Liver (tissue), 3 donors: ENCODE measurements at regions not wholly inside any gene's neighbourhood (a gene's known extent, or its start where the extent isn't known, plus 50 kb on each side); places are given as distances from the start of the nearest gene placed in this dataset.

Experiments
- EGR1 ChIP-seq, 2 donors: IDR thresholded peaks; 2 replicates each; pipeline ENCODE4 v1.6.1; 2016 to 2018; ENCODE audit warnings: antibody characterized with exemption in 2 of 2, low read depth in 2 of 2
- FOXA1 ChIP-seq: IDR thresholded peaks from 2 replicates; pipeline ENCODE4 v1.6.1; 2016; ENCODE audit warnings: antibody characterized with exemption
- GABPA ChIP-seq, 2 donors: IDR thresholded peaks in 1 of 2; conservative IDR thresholded peaks in 1 of 2; 2 replicates each; pipeline ENCODE4 v1.6.1; 2016; ENCODE audit warnings: antibody characterized with exemption in 2 of 2, mild to moderate bottlenecking in 1 of 2, moderate library complexity in 1 of 2
- JUND ChIP-seq, 2 donors: IDR thresholded peaks; 2 replicates each; pipeline ENCODE4 v1.6.1; 2016; ENCODE audit warnings: antibody characterized with exemption in 2 of 2
- NR2F2 ChIP-seq: IDR thresholded peaks from 2 replicates; pipeline ENCODE4 v1.6.1; 2016; ENCODE audit warnings: antibody characterized with exemption
- RAD21 ChIP-seq, 2 donors: IDR thresholded peaks; 2 replicates each; pipeline ENCODE4 v1.6.1; 2016; ENCODE audit warnings: antibody characterized with exemption in 2 of 2, mild to moderate bottlenecking in 2 of 2
- RXRA ChIP-seq, 2 donors: IDR thresholded peaks; 2 replicates each; pipeline ENCODE4 v1.6.1; 2017 to 2018; ENCODE audit warnings: antibody characterized with exemption in 2 of 2, mild to moderate bottlenecking in 1 of 2
- SP1 ChIP-seq: IDR thresholded peaks from 2 replicates; pipeline ENCODE4 v1.6.1; 2018; ENCODE audit warnings: antibody characterized with exemption, mild to moderate bottlenecking
- TAF1 ChIP-seq: conservative IDR thresholded peaks from 2 replicates; pipeline ENCODE4 v1.6.1; 2016; ENCODE audit warnings: antibody characterized with exemption, mild to moderate bottlenecking
- YY1 ChIP-seq: IDR thresholded peaks from 2 replicates; pipeline ENCODE4 v1.6.1; 2016; ENCODE audit warnings: antibody characterized with exemption, mild to moderate bottlenecking
- TF ChIP-seq, protein P1 (sequence below): fragments of 150-350 bp; IDR thresholded peaks from 2 replicates; pipeline ENCODE4 v1.5.1; 2017; ENCODE audit warnings: improper control_type of control experiment, low read depth, low read length; ENCODE audit not compliant: missing input control
- TF ChIP-seq, protein P2 (sequence below): IDR thresholded peaks from 2 replicates; pipeline ENCODE4 v1.6.1; 2016; ENCODE audit warnings: antibody characterized with exemption
- TF ChIP-seq, protein P3 (sequence below): IDR thresholded peaks from 2 replicates; pipeline ENCODE4 v1.6.1; 2016; ENCODE audit warnings: antibody characterized with exemption, mild to moderate bottlenecking
- TF ChIP-seq, protein P4 (sequence below): IDR thresholded peaks from 2 replicates; pipeline ENCODE4 v1.6.1; 2016; ENCODE audit warnings: antibody characterized with exemption
- donor health status: healthy.
- donor health status: healthy.

DNA sequence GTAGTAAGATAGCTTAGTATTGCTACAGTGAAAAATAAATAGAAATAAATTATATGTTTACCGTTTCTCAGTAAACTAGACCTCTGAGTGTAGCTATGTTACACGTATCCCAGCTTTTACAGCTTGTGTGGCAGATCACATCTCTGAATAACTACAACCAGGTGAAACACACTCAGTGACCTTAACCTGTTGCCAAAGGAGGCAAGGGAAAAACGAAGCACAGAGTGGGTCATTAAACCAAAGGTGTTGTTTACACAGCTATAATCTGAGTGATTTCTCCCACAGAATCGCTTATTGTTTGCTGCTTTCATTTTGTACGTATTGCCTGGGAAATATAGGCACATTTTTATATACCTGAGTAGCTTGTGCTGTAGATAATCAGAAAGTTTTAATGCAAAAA lies 688.2 kb upstream of the KIF2B start:
- TF ChIP-seq, protein P1, sequence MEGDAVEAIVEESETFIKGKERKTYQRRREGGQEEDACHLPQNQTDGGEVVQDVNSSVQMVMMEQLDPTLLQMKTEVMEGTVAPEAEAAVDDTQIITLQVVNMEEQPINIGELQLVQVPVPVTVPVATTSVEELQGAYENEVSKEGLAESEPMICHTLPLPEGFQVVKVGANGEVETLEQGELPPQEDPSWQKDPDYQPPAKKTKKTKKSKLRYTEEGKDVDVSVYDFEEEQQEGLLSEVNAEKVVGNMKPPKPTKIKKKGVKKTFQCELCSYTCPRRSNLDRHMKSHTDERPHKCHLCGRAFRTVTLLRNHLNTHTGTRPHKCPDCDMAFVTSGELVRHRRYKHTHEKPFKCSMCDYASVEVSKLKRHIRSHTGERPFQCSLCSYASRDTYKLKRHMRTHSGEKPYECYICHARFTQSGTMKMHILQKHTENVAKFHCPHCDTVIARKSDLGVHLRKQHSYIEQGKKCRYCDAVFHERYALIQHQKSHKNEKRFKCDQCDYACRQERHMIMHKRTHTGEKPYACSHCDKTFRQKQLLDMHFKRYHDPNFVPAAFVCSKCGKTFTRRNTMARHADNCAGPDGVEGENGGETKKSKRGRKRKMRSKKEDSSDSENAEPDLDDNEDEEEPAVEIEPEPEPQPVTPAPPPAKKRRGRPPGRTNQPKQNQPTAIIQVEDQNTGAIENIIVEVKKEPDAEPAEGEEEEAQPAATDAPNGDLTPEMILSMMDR: no peak
- TF ChIP-seq GABPA (IDR thresholded peaks at IDR 0.05 in 1 of 2, conservative IDR thresholded peaks at IDR 0.05 in 1 of 2) (no peak), NR2F2 (no peak), RAD21 (IDR thresholded peaks at IDR 0.05) (no peak), FOXA1 (no peak), TAF1 (no peak), EGR1 (IDR thresholded peaks at IDR 0.05; ENCODE audit: low read depth in 2 of 2) (no peak), SP1 (no peak), JUND (IDR thresholded peaks at IDR 0.05) (no peak), YY1 (no peak), RXRA (IDR thresholded peaks at IDR 0.05) (no peak)
- TF ChIP-seq, protein P2, sequence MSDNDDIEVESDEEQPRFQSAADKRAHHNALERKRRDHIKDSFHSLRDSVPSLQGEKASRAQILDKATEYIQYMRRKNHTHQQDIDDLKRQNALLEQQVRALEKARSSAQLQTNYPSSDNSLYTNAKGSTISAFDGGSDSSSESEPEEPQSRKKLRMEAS: no peak
- TF ChIP-seq, protein P3, sequence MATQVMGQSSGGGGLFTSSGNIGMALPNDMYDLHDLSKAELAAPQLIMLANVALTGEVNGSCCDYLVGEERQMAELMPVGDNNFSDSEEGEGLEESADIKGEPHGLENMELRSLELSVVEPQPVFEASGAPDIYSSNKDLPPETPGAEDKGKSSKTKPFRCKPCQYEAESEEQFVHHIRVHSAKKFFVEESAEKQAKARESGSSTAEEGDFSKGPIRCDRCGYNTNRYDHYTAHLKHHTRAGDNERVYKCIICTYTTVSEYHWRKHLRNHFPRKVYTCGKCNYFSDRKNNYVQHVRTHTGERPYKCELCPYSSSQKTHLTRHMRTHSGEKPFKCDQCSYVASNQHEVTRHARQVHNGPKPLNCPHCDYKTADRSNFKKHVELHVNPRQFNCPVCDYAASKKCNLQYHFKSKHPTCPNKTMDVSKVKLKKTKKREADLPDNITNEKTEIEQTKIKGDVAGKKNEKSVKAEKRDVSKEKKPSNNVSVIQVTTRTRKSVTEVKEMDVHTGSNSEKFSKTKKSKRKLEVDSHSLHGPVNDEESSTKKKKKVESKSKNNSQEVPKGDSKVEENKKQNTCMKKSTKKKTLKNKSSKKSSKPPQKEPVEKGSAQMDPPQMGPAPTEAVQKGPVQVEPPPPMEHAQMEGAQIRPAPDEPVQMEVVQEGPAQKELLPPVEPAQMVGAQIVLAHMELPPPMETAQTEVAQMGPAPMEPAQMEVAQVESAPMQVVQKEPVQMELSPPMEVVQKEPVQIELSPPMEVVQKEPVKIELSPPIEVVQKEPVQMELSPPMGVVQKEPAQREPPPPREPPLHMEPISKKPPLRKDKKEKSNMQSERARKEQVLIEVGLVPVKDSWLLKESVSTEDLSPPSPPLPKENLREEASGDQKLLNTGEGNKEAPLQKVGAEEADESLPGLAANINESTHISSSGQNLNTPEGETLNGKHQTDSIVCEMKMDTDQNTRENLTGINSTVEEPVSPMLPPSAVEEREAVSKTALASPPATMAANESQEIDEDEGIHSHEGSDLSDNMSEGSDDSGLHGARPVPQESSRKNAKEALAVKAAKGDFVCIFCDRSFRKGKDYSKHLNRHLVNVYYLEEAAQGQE: no peak
- TF ChIP-seq, protein P4, sequence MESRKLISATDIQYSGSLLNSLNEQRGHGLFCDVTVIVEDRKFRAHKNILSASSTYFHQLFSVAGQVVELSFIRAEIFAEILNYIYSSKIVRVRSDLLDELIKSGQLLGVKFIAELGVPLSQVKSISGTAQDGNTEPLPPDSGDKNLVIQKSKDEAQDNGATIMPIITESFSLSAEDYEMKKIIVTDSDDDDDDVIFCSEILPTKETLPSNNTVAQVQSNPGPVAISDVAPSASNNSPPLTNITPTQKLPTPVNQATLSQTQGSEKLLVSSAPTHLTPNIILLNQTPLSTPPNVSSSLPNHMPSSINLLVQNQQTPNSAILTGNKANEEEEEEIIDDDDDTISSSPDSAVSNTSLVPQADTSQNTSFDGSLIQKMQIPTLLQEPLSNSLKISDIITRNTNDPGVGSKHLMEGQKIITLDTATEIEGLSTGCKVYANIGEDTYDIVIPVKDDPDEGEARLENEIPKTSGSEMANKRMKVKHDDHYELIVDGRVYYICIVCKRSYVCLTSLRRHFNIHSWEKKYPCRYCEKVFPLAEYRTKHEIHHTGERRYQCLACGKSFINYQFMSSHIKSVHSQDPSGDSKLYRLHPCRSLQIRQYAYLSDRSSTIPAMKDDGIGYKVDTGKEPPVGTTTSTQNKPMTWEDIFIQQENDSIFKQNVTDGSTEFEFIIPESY: no peak
